GM19395 (cell line): ENCODE measurements at regions not wholly inside any gene's neighbourhood (a gene's known extent, or its start where the extent isn't known, plus 50 kb on each side); places are given as distances from the start of the nearest gene placed in this dataset.
"Not testable (repeated sequence)": the region's sequence is repeated elsewhere in the genome, so short reads cannot be mapped to it uniquely, and the experiment has no call there.

Source experiments
- ATAC-seq: cut with Tn5 transposase; IDR thresholded peaks from one replicate; pipeline ENCODE4 v1.9.1; 2021; ENCODE audit warnings: mild to moderate bottlenecking, moderate library complexity; ENCODE audit not compliant: unreplicated experiment

DNA sequence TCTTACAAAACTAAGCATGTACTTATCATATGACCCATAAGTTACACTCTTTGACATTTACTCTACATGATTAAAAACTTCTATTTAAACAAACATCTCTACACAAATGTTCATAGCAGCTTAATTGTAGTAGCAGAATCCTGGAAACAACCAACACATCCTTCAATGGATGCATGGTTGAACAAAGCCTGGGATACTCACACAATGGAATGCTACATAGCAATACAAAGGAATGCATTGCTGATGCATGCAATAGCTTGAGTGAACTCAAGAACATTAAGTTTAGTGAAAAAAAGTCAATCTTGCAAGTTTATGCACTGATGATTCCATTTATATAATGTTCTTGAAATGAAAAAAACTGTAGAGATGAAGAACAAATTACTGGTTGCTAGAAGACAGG is 686.9 kb downstream of the LRRIQ3 start:
- ATAC-seq = no peak

DNA sequence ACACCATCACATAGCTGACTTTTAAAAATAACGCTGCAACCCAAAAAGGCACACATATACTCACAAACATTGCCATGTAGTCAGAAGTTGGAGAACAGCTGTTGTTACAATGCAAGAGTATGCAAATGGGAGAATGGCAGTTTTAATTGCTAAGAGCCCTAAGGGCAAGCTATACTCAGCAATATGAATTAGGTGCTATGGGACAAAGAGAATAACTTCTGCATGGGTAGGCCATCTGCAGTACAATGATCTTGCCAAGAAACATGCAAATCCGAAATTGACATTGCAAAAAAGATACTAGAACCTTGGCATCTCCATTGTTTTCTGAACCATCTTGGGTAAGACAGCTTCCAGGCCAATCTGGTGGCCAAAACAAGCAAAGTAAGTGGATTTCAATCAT is 697.8 kb downstream of the LRRIQ3 start:
- no peak for ATAC-seq

DNA sequence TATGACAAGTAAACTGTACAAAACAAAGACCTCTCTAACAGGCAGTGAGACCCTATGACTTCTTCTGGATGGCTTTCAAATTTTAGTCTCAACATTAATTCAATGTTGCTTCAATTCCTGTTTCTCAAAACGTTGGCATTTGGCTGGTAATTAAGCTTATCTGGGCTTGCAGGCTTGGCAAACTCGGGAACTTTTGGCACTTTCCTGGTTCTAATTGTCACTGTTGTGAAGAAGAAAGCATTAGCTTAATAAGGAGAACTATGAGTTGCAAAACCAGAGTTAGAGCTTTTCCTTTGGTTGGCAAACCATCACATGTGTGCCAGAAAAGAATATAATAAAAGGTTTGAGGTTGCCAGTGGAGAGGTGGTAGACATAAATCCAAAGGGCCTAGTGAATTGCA is 698.3 kb downstream of the LRRIQ3 start:
- ATAC-seq = no peak

DNA sequence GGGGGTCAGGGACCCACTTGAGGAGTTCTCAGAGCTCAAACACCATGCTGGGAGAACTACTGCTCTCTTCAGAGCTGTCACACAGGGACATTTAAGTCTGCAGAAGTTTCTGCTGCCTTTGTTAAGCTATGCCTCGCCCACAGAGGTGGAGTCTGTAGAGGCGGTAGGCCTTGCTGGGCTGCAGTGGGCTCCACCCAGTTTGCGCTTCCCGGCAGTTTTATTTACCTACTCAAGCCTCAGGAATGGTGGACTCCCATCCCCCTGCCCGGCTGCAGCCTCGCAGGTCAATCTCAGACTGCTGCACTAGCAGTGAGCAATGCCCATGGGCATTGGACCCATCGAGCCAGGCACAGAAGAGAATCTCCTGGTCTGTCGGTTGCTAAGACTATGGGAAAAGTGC is 706.4 kb downstream of the LRRIQ3 start:
- ATAC-seq = no peak

DNA sequence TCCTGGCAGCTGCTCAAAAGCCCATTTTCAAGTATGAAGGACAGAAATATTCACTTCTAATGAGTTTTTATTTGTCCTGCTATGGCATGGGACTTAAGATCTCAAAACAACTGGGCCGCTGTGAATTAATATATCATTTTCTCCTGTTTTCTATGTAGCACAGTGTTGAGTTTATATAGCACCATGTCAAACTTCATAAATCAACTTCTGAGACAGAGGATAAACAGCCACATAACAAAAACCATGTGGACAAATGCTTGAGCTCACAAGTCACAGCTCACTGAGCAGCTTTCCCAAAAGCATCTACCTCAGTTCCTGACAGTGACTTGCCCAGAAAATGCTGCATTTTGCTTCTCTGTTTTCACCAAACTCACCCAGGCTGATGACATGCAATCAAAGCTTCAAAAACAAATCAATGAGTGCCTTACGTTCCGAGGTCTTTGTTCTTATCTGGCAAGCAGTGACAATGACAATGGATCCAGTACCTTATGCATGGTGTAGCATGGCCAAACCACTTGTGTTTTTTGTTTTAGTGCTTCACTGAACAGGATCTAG is 722.6 kb downstream of the LRRIQ3 start:
- ATAC-seq = no peak

DNA sequence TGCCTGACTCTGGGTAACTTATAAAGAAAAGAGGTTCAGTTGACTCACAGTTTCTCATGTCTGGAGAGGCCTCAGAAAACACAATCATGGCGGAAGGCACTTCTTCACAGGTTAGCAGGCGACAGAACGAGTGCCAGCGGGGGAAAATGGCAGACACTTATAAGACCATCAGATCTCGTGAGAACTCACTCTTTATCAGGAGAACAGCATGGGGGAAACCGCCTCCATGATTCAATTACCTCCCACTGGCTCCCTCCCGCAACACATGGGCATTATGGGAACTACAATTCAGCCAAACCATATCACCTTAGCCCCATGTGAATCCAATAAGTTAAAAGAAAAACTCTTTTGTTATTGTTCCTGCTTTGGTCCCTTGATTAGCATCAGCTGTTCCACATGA is 725.2 kb downstream of the LRRIQ3 start:
- no peak for ATAC-seq

DNA sequence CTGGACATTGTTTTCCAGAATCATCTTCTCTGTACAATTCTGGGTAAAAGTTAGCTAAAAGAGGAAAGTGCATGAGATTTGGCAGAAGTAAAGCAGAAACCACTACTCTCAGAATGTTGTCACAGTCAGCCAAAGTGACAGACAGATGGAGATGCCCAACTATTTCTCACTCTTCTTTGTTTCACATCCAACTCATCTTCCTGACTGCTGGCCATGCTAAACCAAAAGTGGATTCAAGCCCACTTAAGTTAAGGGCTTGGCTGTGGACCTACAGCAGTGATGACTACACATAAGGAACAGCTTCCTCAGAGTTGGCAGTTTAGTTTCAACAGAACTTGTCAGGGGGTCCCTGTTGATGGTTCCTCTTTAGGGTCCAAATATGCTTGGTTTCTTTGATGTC is 730.2 kb downstream of the LRRIQ3 start:
- ATAC-seq = no peak

DNA sequence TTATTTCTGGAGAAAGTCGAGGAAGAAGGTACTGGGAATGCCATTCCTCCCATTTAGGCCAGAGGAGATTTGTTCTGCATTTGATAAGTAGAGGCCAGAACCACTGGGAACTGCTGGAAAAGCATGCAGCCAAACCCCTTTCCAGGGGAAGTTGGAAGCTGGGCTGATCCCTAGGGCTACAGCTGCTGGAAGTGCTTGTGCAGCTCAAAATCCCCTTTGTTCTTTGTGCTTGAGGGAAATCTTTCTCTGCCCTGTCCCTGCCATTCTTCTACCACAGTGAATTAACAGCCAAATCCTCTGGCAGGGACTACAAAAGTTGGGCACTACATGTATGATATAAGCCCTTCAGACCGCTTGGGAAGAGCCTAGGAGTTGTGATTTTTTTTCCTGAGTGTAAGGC is 734.1 kb downstream of the LRRIQ3 start:
- ATAC-seq = no peak

DNA sequence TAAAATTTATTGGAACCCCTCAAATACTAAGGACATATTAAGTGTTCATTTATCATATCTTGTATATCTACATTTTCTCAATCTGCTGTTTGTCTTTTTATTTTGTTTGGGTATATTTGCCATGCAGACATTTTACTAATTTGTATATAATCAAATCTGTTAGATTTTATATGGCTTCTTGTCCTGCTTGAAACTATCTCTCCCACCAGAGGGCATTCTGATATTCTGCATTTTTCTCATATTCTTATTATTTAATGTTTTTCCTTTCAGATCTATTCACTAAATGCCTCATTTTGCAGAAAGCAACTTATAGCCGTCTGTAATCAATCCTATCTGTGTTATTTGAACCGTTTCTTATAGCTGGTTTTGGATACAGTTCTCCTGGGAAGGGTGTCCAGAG is 745.5 kb downstream of the LRRIQ3 start:
- no peak for ATAC-seq

DNA sequence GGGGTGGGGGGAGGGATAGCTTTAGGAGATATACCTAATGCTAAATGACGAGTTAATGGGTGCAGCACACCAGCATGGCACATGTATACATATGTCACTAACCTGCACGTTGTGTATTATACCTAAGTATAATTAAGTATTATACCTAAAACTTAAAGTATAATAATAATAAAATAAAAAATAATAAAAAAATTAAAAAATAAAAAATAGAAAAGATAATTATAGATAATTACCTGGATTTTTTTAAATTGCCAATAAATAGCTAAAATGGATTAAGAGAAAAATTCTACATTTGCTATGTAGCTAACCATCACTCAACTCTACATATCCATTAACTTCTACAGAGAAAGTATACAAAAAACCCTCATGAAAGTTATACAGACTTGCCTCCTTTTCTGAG is 747.3 kb downstream of the LRRIQ3 start:
- ATAC-seq = not testable (repeated sequence)

DNA sequence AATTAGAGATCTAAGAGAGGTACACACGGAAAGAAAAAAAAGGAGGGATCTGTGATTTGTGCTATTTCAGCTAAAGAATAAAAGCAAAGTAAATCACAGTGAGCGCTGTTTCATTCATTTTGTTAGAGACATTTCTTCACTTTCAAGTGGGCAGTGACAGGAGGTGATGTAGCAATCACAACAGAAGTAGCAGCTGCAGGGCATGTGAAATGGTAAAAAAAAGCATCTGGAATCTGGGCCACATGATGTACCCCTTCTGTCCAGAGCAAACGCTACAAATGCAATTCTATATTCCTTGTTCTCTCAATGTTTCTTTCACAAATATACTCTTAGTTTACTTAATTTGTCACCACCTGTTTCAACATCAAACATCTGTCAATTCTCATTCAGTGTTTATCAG is 786.5 kb downstream of the LRRIQ3 start:
- no peak for ATAC-seq

DNA sequence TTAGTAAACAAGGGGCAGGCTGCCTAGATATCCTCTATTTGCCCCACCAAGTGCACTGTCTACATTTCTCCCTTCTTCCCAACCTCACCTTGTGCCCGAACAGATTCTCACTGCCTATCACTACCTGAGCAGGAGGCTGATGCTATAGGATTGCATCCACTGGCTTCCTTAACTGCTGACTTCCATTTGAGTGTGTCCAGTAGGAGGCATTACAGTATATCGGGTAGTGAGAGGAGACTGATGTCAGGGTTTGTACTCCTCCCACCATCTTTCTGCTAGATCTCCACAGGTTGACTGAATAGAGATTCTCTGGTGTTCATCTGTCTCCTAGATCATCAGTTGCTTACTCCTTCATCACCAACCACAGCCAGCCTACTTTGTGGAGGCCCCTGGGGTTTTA is 796.3 kb downstream of the LRRIQ3 start:
- ATAC-seq = no peak

DNA sequence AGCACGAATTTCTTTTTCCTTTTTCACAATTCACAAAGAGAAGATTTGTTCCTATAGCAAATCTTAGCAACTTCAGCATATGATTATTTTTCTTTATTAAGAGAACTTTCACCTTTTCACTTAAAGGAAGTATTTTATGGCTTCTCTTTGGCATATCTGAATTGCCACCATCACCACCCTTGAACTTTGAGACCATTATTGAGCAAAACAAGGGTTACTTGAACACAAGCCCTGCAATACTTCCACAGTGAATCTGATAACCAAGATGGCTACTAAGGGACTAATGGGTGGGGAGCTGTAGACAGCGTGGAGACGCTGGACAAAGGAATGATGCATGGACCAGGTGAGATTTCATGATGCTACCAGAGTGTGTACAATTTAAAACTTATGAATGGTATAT is 815.0 kb downstream of the LRRIQ3 start:
- ATAC-seq = no peak

DNA sequence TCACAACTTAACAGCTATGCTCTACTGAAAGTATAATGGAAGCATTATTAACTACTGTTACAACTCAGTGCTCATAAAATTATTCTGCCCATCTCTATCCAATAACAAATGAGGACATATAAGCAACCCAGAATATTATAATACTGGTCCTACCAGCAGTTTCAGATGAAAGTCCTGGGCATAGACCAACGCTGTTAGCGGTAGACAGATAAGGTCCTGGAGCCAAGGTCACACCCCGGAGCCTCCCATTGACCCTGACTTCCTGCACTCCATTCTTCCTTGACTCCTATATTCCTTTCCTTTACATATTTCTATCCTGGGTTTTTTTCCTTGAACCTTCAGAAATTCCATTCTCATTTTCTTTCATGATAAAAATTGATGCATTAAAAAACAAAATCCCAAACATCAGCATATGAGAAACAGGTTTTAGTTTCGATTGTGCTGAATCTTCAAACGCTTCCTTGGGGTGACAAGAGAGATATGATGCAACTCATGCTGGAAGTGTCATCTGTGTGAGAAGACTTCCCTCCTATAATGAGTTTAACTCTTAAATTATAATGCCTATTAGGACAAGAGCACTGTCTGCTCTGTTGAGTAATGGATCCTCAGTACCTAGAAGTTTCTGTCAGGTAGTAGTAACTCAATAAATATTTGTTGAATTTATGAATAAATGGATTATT is 831.1 kb downstream of the LRRIQ3 start:
- no peak for ATAC-seq

DNA sequence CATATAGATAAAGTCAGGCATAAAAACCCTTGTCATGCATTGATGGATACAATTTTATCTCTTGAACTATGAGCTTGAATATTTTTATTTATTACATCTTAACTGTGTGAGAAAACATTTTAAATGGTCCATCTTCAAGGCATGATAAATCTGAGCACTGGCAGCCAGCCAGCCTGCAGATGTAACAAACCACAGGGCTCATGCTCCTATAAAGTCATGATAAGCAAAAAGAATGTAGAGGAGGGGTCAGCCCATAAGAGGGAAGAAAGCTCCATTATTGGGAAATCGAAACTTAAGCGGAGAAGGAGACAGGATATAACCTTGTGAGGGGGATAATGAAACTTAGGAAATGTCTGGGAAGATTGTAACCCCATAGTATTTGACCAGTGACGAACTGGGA is 839.0 kb downstream of the LRRIQ3 start:
- no peak for ATAC-seq

DNA sequence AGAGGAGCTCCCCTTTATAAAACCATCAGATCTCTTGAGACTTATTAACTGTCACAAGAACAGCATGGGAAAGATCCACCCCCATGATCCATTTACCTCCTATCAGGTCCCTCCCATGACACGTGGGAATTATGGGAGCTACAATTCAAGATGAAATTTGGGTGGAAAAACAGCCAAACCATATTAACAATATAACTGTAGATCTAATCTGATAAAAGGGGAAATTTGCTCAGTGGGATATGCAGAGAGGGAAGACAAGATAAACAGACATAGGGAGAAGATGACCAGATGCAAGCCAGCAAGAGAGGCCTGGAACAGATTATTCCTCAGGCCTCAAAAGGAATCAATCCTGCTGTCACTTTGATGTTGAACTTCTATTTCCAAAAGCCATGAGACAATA is 841.5 kb downstream of the LRRIQ3 start:
- ATAC-seq = no peak

DNA sequence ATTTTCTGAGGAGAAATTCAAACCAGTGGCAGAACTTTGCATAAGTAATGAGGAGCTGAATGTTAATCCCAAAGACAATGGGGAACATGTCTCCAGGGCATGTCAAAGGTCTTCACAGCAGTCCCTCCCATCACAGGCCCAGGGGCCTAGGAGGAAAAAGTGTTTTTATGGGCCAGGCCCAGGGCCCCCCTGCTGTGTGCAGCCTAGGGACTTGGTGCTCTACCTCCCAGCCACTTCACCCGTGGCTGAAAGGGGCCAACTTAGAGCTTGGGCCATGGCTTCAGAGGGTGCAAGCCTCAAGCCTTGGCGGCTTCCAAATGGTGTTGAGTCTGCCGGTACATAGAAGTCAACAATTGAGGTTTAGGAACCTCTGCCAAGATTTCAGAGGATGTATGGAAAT is 854.0 kb downstream of the LRRIQ3 start:
- no peak for ATAC-seq

DNA sequence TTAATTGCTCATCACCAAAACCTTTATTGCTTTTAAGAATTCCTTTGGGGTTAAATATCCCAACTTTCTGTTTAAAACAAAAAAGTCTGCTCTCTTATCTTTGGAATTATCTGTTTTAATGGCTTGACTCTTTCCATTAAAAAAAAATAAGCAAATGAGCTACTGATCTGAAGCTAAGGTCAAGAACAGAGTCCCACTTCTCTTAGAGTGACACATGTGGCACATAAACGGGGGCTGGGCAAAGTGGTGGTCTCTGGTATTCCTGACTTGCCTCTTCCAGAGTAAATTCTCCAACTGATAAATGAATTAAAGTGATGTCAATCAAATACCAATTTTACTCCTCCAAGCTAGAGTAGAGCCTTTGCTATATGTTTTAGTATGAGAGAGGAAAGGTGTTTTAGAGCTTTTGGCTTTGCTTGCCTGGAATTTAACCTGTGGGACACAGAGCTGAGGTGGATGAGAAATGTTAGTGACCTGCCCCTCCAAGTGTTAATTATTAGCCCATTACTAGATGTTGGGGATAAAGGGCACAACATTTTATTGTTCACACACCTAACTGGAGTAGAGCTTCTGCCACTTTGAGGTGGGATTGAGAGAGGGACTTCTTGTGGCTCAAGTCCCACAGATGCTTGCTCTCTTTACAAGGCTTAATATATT is 864.0 kb downstream of the LRRIQ3 start:
- no peak for ATAC-seq

DNA sequence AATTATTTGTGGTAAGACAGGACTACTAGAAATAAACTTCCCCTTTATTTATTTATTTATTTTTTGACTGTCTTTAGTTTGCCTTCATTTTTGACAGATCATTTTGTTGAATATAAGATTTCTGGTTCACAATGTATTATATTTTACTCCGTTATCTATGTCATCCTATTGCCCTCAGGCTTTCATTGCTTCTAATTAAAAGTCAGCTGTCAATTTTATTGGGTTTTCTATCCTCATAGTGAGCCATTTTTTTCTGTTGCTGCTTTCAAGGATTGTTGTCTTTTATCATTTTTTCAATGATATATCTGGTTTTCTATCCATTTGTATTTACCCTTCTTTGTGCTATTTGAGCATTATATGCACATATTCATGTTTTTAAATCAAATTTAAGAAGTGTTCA is 866.2 kb downstream of the LRRIQ3 start:
- ATAC-seq = no peak

DNA sequence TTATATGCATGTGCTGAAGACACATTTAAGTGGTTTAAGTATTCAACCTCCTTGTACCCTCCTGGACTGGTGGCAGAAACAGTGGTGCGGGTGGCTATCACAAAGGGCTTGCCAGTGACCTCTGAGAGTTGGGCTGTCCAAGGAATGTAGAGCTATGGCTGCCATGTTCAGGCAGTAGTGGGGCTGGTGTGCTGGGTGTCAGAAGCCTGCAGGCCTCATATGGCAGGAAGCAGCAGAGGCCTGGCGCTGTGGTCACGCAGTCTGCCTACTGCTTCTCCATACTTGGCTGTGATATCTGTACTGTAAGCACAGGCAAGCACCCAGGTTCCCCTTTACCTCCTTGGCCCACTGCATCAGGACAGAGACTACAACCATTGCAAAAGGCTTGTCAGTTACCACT is 870.0 kb downstream of the LRRIQ3 start:
- no peak for ATAC-seq

DNA sequence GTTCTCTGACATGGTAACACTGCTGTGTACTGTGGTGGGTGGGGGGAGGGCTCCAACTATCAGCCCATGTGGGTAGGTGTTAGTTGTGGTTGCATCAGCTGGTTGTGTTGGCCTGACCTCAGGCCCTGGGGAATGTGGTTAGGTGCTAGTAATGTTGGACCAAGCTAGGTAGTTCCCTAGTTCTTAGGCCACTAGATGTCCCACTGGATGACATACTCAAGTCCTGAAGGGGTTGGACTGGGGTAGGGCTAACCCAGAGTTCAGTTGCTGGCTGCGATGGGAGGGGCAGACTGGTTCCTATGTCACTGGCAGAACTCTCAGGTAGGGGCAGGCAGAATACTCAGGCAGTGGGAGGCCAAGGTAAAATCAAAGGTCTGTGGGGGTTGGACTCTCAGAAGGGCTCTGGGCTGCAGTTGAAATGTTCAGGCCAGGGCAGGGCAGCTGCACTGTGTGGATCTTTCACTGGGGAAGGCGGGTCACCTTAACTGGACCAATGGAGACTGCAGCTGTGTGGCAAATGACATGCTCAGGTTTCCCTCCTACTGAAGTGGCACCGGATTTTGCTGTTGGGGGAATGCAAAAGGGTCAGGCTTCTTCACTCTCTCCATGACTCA is 870.7 kb downstream of the LRRIQ3 start:
- ATAC-seq = no peak

DNA sequence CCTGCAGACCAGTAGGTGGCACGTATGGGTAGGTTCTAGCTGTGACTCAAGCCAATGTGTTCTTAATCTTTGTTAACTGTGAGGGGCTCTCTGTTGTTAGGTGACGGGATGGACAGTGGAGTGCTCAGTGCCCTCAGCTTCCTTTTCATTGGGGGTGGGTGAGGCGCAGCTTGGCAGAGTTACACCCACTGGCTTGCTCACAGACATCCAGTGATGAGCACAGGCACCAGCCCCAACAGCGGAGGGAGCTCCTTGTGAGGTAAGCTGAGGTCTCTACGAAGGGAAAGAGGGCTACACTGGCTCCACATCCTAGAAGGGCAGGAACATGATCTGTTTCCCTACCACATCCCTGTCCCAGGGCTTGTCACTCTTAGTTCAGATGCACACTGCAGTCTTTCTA is 871.3 kb downstream of the LRRIQ3 start:
- ATAC-seq = no peak
